Neural cell (in vitro differentiated cells): ENCODE measurements at regions not wholly inside any gene's neighbourhood (a gene's known extent, or its start where the extent isn't known, plus 50 kb on each side); places are given as distances from the start of the nearest gene placed in this dataset.

Source experiments
- H2AFZ ChIP-seq: fragments of 200-600, 300-800 bp; sonication (generic), shearing (Covaris generic); 2 replicates; pipeline ENCODE4 v1.6.0; 2014; ENCODE audit warnings: low read depth, mild to moderate bottlenecking, antibody characterized with exemption, low read length, moderate library complexity
- H3F3A ChIP-seq: fragments of 200-600 bp; shearing (Covaris generic); 2 replicates; pipeline ENCODE4 v1.6.1; 2016; ENCODE audit warnings: mild to moderate bottlenecking, moderate library complexity, mixed read lengths, antibody characterized with exemption, low read length; ENCODE audit not compliant: insufficient read depth, poor library complexity, severe bottlenecking
- H3K27ac ChIP-seq: fragments of 200-600, 300-800 bp; sonication (generic), shearing (Covaris generic); 2 replicates; pipeline ENCODE4 v1.5.1; 2014; ENCODE audit warnings: mild to moderate bottlenecking, low read length, moderate library complexity
- H3K27me3 ChIP-seq: fragments of 300-800, 200-600 bp; sonication (generic), shearing (Covaris generic); 2 replicates; pipeline ENCODE4 v1.6.0; 2014; ENCODE audit warnings: mild to moderate bottlenecking, low read depth, low read length, moderate library complexity; ENCODE audit not compliant: insufficient read depth
- H3K36me3 ChIP-seq: fragments of 300-800, 200-600 bp; sonication (generic), shearing (Covaris generic); 2 replicates; pipeline ENCODE4 v1.5.1; 2014; ENCODE audit warnings: mild to moderate bottlenecking, antibody characterized with exemption, low read length, moderate library complexity; ENCODE audit not compliant: insufficient read depth
- H3K4me2 ChIP-seq: fragments of 300-800, 200-600 bp; sonication (generic), shearing (Covaris generic); 2 replicates; pipeline ENCODE4 v1.6.0; 2014; ENCODE audit warnings: mild to moderate bottlenecking, low read length
- H3K4me3 ChIP-seq: fragments of 300-800, 200-600 bp; sonication (generic), shearing (Covaris generic); 2 replicates; pipeline ENCODE4 v1.5.1; 2014; ENCODE audit warnings: mild to moderate bottlenecking, low read length, moderate library complexity
- H3K79me2 ChIP-seq: fragments of 200-600 bp; shearing (Covaris generic); replicated peaks from 2 replicates; pipeline ENCODE4 v1.6.0; 2014; ENCODE audit warnings: mild to moderate bottlenecking, low read length, moderate library complexity; ENCODE audit not compliant: insufficient read depth
- H3K9ac ChIP-seq: fragments of 300-800, 200-600 bp; sonication (generic), shearing (Covaris generic); 2 replicates; pipeline ENCODE4 v1.6.1; 2016; ENCODE audit warnings: mild to moderate bottlenecking, low read length, mixed read lengths
- H3K9me2 ChIP-seq: fragments of 200-600 bp; shearing (Covaris generic); 2 replicates; pipeline ENCODE4 v1.6.1; 2016; ENCODE audit warnings: mild to moderate bottlenecking, low read length, mixed read lengths; ENCODE audit not compliant: insufficient read depth
- H3K9me3 ChIP-seq: fragments of 200-600, 300-800 bp; sonication (generic), shearing (Covaris generic); 2 replicates; pipeline ENCODE4 v1.6.1; 2016; ENCODE audit warnings: mild to moderate bottlenecking, mixed run types, low read length, moderate library complexity, mixed read lengths
- H4K20me1 ChIP-seq: fragments of 200-600 bp; shearing (Covaris generic); 2 replicates; pipeline ENCODE4 v1.6.1; 2016; ENCODE audit warnings: mild to moderate bottlenecking, mixed run types; ENCODE audit not compliant: insufficient read depth
- CTCF ChIP-seq: fragments of 450-650 bp; IDR thresholded peaks from 2 replicates; pipeline ENCODE4 v1.5.1; 2014; ENCODE audit warnings: antibody characterized with exemption, mild to moderate bottlenecking, moderate library complexity; ENCODE audit not compliant: poor library complexity, severe bottlenecking
- EP300 ChIP-seq: fragments of 450-650 bp; conservative IDR thresholded peaks from 2 replicates; pipeline ENCODE4 v1.6.1; 2014; ENCODE audit warnings: antibody characterized with exemption, mild to moderate bottlenecking, moderate library complexity; ENCODE audit not compliant: poor library complexity, severe bottlenecking
- EZH2 ChIP-seq: fragments of 200-600, 300-800 bp; shearing (Covaris generic), sonication (generic); IDR thresholded peaks from 2 replicates; pipeline ENCODE4 v1.6.1; 2014; ENCODE audit warnings: antibody characterized with exemption, low read length, borderline replicate concordance, mild to moderate bottlenecking; ENCODE audit not compliant: insufficient read depth, poor library complexity, severe bottlenecking
- MXI1 ChIP-seq: fragments of 450-650 bp; conservative IDR thresholded peaks from 2 replicates; pipeline ENCODE4 v1.6.1; 2014; ENCODE audit warnings: antibody characterized with exemption, mild to moderate bottlenecking; ENCODE audit not compliant: poor library complexity, severe bottlenecking
- POLR2AphosphoS5 ChIP-seq: IDR thresholded peaks from 2 replicates; pipeline ENCODE4 v1.6.1; 2012
- RAD21 ChIP-seq: fragments of 450-650 bp; conservative IDR thresholded peaks from 2 replicates; pipeline ENCODE4 v1.6.1; 2014; ENCODE audit warnings: antibody characterized with exemption, mild to moderate bottlenecking, moderate library complexity
- REST ChIP-seq: IDR thresholded peaks from 2 replicates; pipeline ENCODE4 v1.6.1; 2012; ENCODE audit warnings: borderline replicate concordance
- SMC3 ChIP-seq: fragments of 450-650 bp; conservative IDR thresholded peaks from 2 replicates; pipeline ENCODE4 v1.6.1; 2014; ENCODE audit warnings: antibody characterized with exemption, mild to moderate bottlenecking, moderate library complexity; ENCODE audit not compliant: poor library complexity
- TAF1 ChIP-seq: IDR thresholded peaks from 2 replicates; pipeline ENCODE4 v1.6.1; 2012; ENCODE audit warnings: low read depth

- H3K9me2 ChIP-seq, result no peaks in the 10 kb centered on the region
- no peaks in the 10 kb centered on the region for H3K9me3 ChIP-seq
- TF ChIP-seq MXI1 (no peak), EP300 (no peak), RAD21 (no peak), POLR2AphosphoS5 (no peak), CTCF (no peak), TAF1 (no peak), SMC3 (no peak), REST (no peak), EZH2 (no peak)
- no peaks in the 10 kb centered on the region for H3K27me3 ChIP-seq
- H3K4me2 ChIP-seq, result no peak overlapping the region
- H3K9ac ChIP-seq, result no peak overlapping the region
- H3K27ac ChIP-seq, result no peak overlapping the region
- H4K20me1 ChIP-seq, result no peaks in the 10 kb centered on the region
- no peak overlapping the region for H3K4me3 ChIP-seq
- no peaks in the 10 kb centered on the region for H3K79me2 ChIP-seq
- H3F3A ChIP-seq, result no peaks in the 10 kb centered on the region
- H3K36me3 ChIP-seq, result no peaks in the 10 kb centered on the region
- H2AFZ ChIP-seq, result no peak overlapping the region
These were observed 304.1 kb upstream of the ANO5 start for GRCh38 chr11:21888814-21889213.

GRCh38 chr11:21892736-21893564 is 299.9 kb upstream of the ANO5 start:
- H3K4me2 ChIP-seq, result peak overlapping the region; percentile 7
- H3K9me2 ChIP-seq, result no peaks in the 10 kb centered on the region
- H3K79me2 ChIP-seq, result no peaks in the 10 kb centered on the region
- TF ChIP-seq MXI1 (no peak), TAF1 (no peak), RAD21 (no peak), SMC3 (no peak), REST (no peak), CTCF (no peak), EZH2 (no peak), EP300 (no peak), POLR2AphosphoS5 (no peak)
- H3K27me3 ChIP-seq, result no peaks in the 10 kb centered on the region
- no peak overlapping the region for H2AFZ ChIP-seq
- H4K20me1 ChIP-seq, result no peaks in the 10 kb centered on the region
- peak overlapping the region; percentile 15 for H3K4me3 ChIP-seq
- no peaks in the 10 kb centered on the region for H3K36me3 ChIP-seq
- H3K9me3 ChIP-seq, result no peaks in the 10 kb centered on the region
- peak overlapping the region; percentile 3 for H3K9ac ChIP-seq
- H3K27ac ChIP-seq, result no peak overlapping the region
- no peaks in the 10 kb centered on the region for H3F3A ChIP-seq
